WERI-Rb-1 (cell line): ENCODE measurements at regions not wholly inside any gene's neighbourhood (a gene's known extent, or its start where the extent isn't known, plus 50 kb on each side); places are given as distances from the start of the nearest gene placed in this dataset.

ENCODE experiments used
- DNase-seq: peaks from one replicate; pipeline ENCODE4 v3.0.0-alpha.2; 2020
- H3K27ac ChIP-seq: fragments of 250-450 bp; sonication (Bioruptor Pico); 2 replicates; pipeline ENCODE4 v1.5.1; 2020; ENCODE audit warnings: mild to moderate bottlenecking, moderate library complexity
- H3K27me3 ChIP-seq: fragments of 250-450 bp; sonication (Bioruptor Pico); 2 replicates; pipeline ENCODE4 v1.5.1; 2021; ENCODE audit warnings: mild to moderate bottlenecking, low read depth, moderate library complexity; ENCODE audit not compliant: insufficient read depth, severe bottlenecking
- H3K36me3 ChIP-seq: fragments of 250-450 bp; sonication (Bioruptor Pico); 2 replicates; pipeline ENCODE4 v1.5.1; 2020; ENCODE audit warnings: mild to moderate bottlenecking, moderate library complexity
- H3K4me3 ChIP-seq: 2 replicates; pipeline ENCODE4 v1.5.1; 2011; ENCODE audit warnings: low read depth, mild to moderate bottlenecking, control low read depth, low read length
- H3K9me3 ChIP-seq: fragments of 250-450 bp; sonication (Bioruptor Pico); 2 replicates; pipeline ENCODE4 v1.5.1; 2021; ENCODE audit warnings: mild to moderate bottlenecking, moderate library complexity; ENCODE audit not compliant: severe bottlenecking
- TF ChIP-seq, protein P1 (sequence below): IDR thresholded peaks from 2 replicates; pipeline ENCODE4 v1.5.1; 2011; ENCODE audit warnings: low read depth, mild to moderate bottlenecking, control low read depth, inconsistent platforms, low read length

DNA sequence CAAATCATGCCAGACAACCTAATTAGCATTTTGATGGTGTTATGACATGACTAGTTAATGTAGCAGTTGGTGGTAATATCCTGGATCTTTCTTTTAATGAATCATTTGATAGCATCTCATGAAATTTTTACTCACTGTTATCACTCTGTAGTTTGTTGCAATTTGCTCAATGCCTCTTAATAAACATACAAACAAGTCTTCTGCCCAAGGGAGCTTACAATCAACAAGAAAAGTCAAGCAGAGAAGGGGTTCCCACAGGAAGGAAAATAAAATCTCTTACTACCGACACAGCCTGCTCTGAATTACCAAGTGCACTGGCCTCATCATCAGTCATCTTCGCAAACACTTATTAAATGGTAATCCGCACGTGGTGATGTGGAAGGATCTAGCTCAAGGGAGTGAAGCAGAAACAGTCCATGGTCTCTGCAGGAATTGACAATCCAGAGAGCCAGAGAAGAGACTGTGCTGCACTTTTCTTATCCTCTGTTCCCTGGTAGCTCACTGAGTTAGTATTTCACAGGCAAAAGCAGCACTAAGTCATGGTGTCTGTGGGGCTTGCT is 263.5 kb downstream of the EPHA4 start:
- TF ChIP-seq, protein P1, sequence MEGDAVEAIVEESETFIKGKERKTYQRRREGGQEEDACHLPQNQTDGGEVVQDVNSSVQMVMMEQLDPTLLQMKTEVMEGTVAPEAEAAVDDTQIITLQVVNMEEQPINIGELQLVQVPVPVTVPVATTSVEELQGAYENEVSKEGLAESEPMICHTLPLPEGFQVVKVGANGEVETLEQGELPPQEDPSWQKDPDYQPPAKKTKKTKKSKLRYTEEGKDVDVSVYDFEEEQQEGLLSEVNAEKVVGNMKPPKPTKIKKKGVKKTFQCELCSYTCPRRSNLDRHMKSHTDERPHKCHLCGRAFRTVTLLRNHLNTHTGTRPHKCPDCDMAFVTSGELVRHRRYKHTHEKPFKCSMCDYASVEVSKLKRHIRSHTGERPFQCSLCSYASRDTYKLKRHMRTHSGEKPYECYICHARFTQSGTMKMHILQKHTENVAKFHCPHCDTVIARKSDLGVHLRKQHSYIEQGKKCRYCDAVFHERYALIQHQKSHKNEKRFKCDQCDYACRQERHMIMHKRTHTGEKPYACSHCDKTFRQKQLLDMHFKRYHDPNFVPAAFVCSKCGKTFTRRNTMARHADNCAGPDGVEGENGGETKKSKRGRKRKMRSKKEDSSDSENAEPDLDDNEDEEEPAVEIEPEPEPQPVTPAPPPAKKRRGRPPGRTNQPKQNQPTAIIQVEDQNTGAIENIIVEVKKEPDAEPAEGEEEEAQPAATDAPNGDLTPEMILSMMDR = no peak
- no peak for DNase-seq

DNA sequence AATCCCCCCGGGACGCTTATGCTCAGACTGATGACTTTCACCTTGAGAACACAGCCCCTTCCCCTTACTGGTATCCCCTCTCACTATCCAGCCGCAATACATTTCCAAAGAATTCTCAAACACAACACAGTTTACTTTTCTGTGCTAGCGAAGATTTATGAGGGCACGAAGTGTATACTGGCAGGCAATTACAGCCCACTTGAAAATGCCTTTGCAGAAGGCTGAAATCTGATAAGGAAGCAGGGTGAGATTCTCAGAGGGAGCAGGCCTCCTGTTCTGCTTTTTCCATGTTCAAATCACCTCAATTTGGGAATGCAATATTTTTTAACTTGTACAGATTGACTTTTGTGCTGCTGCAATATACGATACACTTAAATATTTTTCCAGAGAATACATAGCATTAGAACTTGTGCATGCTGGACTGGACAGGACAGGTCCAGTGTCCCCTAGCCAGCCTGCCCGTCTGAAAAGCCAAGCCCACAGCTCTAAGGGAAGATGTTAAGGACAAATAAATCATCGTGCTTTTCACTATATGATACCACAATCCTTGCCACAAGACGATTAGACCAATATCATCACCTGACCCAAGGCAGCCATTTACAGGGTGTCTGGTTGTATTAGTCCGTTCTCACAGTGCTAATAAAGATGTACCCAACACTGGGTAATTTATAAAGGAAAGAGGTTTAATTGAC is 262.1 kb downstream of the EPHA4 start:
- H3K27me3 ChIP-seq = no peaks in the 10 kb centered on the region
- no peaks in the 10 kb centered on the region for H3K36me3 ChIP-seq
- no peak overlapping the region for H3K4me3 ChIP-seq
- no peak for DNase-seq
- TF ChIP-seq, protein P1 = no peak
- no peaks in the 10 kb centered on the region for H3K9me3 ChIP-seq
- H3K27ac ChIP-seq = no peak overlapping the region

More for the DNA sequence above, 263.5 kb downstream of the EPHA4 start:
- Histone ChIP-seq H3K27me3 (no peaks in the 10 kb centered on the region), H3K9me3 (no peaks in the 10 kb centered on the region), H3K27ac (no peak overlapping the region), H3K36me3 (no peaks in the 10 kb centered on the region), H3K4me3 (no peak overlapping the region)

DNA sequence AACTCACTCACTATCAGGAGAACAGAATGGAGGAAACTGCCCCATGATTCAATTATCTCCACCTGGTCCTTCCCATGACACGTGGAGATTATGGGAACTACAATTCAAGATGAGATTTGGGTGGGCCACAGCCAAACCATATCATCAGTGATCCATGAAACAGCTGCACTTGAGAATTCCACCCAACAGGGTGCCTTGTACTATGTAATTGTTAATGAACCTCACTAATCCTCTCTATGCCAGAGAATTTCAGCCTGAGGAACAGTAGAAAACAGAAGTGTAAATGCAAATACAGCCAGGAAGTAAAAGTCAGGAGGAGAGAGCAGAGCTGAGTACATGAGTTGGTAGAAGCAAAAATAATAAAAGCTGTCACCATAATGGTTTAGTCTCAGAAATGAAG is 261.4 kb downstream of the EPHA4 start:
- Histone ChIP-seq H3K27me3 (no peaks in the 10 kb centered on the region), H3K27ac (no peak overlapping the region), H3K9me3 (no peaks in the 10 kb centered on the region), H3K36me3 (no peaks in the 10 kb centered on the region), H3K4me3 (no peak overlapping the region)
- TF ChIP-seq, protein P1 = no peak
- no peak for DNase-seq

DNA sequence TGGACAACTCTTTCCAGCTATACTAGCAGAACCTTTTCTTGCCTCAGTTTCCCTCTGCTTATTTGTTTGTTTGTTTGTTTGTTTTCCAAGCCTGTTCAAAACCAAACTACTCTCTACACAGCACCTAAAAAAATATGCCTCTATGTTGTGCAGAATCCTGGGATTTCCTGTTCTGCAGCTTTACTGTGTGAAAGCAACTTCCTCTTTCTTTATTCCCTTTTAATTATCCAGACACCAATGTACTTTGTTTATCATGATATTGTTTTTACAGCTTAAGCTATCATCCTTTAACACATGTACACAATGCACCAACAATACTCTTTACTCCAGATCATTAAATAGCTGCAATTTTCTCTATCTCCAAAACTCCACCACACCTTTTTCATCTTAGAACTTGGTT is 259.5 kb downstream of the EPHA4 start:
- Histone ChIP-seq H3K36me3 (no peaks in the 10 kb centered on the region), H3K4me3 (no peak overlapping the region), H3K9me3 (no peaks in the 10 kb centered on the region), H3K27ac (no peak overlapping the region), H3K27me3 (no peaks in the 10 kb centered on the region)
- no peak for DNase-seq
- TF ChIP-seq, protein P1 = no peak

DNA sequence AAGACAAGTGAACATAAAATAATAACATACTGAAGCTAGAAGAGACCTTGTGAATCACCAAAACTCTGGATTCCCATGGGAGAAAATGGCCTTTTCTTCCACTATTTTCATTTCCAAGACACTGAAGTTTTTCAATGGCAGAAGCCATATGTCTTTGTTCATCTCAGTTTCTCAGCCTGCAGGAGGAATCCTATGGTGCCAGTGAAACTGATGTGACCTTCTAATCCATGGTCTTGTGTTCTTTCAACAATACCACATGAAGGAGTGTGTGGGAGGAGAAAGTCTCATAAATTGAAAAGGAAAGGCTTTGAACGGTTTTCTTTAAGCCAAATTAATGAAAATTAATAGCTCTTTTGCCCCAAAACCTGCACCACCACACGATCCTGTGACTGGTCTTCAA is 257.3 kb downstream of the EPHA4 start:
- TF ChIP-seq, protein P1 = no peak
- Histone ChIP-seq H3K36me3 (no peaks in the 10 kb centered on the region), H3K9me3 (no peaks in the 10 kb centered on the region), H3K27me3 (no peaks in the 10 kb centered on the region), H3K27ac (no peak overlapping the region), H3K4me3 (no peak overlapping the region)
- DNase-seq = no peak
